Inflammatory macrophage (primary cell): ENCODE measurements at regions not wholly inside any gene's neighbourhood (a gene's known extent, or its start where the extent isn't known, plus 50 kb on each side); places are given as distances from the start of the nearest gene placed in this dataset.
A peak's percentile ranks its signal among the peaks of the same experiment; 100 is the strongest.

Experiments used
- DNase-seq, 2 donors: peaks; one replicate each; pipeline ENCODE4 v3.0.0-alpha.2; 2020 to 2022

DNA sequence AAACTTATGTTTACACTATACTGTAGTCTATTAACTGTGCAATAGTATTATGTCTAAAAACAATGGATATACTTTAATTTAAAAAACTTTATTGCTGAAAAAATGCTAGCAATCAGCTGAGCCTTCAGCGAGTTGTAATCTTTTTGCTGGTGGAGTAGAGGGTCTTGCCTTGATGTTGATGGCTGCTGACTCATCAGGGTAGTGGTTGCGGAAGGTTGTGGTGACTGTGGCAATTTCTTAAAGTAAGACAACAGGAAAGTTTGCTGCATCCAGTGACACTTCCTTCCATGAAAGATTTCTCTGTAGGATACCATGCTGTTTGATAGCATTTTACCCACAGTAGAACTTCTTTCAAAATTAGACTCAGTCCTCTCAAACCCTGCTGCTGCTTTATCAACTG, 234.7 kb upstream of the CSF3R start:
- DNase-seq = no peak

DNA sequence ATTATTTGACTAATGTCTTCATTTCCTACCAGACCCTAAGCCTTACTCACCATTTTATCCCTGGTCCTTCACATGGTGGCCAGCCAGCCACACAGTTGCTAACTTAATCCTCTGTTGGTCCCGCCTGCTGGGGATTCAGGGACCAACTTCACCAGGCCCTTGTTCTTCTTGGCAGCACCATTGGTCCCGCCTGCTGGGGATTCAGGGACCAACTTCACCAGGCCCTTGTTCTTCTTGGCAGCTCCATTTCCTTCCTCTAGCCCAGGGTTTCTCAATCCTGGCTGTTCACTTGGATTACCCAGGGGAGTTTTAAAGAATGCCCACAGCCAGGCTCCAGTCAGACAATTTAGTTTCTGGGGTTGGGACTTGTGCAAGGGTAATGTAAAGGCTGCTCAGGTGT, 233.1 kb upstream of the CSF3R start:
- DNase-seq = no peak

DNA sequence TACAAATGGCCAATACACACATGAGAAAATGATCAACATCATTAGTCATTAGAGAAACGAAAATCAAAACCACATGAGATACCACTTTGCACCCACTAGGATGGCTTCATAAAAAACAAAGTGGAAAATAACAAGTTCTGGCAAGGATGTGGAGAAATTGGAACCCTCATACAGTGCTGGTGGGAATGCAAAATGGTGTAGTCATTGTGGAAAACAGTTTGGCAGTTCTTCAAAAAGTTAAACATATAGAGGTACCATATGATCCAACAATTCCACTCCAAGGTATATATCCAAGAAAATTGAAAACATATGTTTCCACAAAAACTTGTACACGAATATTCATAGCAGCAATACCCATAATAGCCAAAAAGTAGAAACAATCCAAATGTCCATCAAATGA, 231.6 kb upstream of the CSF3R start:
- no peak for DNase-seq

DNA sequence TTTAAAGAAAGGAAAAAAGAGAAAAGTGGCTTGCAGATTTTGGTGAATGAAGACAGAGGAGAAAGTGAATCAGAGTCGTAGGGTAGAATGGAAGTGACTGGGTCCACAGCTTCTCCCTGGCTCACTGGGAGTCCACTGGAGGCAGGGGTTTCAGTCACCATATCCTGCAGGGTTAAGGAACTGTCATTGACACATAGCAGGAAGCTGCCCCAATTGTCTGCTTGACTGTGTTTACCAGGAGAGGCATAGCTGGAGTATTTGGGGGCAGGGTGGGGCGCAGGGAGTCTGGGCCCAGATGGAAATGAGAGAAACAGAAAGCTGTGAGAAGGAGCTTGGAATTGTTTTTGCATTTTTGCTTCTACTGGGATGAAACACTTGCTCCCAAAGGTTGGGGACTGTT, 228.8 kb upstream of the CSF3R start:
- DNase-seq = no peak

DNA sequence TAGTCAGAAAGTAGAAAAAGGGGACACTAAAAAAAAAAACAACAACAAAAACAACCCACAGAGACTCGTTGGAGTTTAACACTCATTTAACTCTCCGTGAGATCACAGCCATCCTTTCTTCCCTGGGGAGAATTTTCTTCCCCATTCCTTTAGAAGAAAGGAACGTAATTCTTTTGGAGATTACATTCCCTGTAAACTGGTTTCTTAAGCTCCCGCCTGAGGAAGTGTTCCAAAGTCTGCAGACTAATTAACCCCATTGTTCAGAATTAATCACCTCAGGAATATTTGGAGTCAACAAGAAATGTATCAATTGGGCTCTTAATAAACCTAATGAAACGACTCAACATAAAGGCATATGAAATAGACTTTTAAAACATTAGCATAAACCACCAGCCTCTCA, 228.2 kb upstream of the CSF3R start:
- DNase-seq = no peak

DNA sequence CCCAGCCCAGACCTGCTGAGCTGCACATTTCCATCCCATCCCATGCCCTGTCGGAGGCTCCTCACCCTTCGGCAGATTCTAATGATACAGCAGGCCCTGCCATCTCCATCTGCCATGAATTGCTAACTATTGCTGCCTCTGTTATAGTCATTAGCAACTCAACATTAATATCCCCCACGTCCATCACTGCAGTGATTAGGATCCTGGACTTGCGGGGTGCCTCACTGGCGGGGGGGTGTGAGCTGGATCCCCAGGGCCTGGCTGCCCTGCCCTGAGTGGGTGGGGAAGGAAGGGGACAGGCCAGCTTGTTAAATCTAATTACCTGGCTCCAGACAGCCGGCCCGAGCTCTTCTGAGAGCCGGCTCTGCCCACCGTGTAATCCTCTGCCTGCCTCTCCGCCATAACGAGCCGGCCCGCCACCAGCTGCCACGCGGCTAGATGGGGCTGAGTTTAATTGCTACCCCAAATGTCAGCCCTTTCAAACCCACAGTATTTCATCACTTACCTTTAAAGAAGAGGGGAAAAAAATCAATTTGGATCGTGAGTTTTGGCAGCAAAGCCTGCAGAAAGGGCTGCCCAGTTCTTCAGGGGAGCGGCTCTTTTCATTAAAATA, 227.3 kb upstream of the CSF3R start:
- DNase-seq = no peak

DNA sequence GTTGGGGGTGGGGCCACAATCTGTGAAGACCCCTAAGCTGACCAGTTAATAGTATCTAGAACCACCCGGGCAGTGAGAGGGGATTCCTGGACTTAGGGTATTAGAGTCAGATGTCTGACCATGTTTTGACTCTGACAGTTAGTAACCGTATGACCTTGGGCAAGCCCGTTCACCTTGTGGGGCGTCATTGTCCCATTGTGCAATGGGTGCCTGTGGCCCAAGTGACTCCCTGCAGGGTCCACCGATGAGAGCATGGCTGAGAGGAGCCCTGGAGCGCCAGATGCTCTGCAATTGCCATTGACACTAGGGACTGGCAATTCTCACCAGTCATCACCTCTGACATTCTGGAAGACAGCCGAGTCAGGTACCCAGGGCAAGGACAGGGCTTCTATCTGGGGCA, 225.9 kb upstream of the CSF3R start:
- DNase-seq = no peak

DNA sequence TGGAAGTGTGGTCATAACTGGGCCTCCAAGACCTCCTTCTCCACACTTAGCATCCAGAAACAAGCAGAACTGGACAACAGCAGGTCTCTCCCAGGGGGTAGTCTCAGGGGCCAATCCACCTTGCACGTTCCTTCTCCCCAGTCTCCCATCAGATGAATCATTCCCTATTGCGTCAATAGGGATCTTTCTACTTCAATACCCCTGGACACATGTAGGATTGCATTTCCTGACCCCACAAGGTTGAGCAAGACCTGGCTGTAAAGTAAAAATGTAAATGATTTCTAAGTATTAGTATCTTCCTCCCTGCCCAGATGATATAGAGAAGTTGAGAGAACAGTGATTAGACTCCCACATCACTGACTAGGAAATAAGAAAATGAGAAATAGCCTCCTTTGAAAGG, 224.5 kb upstream of the CSF3R start:
- peak in 1 of 2 donors; percentile 30 for DNase-seq

DNA sequence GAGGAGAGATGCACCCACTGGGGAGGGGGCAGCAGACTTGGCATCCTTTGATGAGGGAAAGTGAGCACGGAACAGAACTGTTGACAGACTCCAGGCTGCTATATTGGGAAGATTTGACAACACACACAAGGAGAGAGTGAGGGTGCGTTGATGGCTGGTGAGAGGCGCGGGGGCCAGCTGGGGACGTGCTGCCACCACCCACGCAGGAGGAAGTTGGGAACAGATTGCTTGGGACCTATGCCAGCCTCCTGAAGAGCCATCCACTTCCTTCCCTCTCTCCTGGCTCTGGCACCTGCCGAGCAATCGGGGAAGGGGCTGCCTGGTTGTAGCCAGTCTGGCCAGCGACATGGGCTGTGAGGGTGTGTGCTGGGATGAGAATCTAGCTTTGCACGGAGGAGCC, 223.7 kb upstream of the CSF3R start:
- DNase-seq = no peak

DNA sequence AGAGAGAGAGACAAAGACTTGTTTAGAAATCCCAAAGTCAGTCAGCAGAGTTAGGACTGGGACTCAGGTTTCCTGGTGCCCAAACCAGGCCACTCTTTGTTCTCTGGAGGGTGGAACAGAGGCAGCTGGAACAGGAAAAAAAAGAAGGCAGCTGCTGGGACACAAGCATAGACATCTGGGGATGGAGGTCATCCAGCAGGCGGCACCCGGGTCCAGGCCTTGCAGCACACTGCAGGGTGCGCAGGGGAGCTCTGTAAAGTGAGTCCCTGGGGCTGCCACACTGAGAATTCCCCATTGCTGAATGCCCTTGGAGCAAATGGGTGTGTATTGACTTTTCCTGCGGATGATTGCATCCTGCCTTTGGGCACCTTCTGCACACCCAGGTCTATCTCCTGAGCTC, 222.9 kb upstream of the CSF3R start:
- no peak for DNase-seq

DNA sequence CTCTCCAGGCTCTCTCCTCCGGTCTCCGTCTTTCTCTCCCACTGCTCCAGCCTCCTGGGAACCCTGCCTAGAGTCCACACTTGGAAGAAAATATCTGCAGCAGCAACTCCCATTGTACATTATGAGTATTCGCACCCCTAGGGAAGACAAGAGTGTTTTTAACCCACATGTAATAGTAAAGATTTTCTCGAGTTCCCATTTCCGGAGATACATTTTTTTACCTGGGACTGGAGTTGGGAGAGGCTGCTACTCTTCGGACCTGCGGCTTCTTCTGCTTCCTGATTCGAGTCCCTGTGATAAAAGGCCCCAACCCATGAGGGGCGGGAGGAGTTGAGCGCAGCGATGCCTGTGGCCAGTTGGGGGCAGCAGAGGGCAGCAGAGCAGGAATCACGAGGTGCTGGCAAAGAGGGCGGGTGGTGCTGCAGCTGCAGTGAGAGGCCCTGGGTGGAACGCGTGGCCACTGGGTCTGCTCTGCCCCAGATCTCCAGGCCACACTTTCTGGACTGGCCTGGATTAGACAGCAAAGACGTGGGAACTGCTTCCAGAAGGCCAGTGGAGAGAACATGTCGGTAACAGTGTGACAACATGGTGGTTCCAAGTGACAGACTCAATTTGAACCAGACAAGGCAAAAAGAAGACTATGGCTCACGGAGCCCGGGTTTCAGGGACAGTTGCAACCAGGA, 221.0 kb upstream of the CSF3R start:
- peak; percentile 81 to 82 for DNase-seq

DNA sequence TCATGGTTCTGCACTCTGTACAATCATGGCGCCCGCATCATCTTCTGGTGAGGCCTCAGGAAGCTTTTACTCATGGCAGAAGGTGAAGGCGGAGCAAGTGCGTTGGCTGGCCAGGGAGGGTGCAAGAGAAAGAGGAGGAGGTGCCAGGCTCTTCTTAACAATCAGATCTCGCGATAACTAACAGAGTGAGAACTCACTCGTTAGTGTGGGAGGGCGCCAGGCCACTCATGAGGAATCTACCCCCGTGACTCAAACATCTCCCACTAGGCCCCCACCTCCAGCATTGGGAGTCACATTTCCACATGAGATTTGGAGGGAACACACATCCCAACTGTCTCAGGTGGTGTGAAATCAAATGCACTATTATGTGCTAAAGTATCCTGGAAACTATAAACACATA, 220.2 kb upstream of the CSF3R start:
- no peak for DNase-seq

DNA sequence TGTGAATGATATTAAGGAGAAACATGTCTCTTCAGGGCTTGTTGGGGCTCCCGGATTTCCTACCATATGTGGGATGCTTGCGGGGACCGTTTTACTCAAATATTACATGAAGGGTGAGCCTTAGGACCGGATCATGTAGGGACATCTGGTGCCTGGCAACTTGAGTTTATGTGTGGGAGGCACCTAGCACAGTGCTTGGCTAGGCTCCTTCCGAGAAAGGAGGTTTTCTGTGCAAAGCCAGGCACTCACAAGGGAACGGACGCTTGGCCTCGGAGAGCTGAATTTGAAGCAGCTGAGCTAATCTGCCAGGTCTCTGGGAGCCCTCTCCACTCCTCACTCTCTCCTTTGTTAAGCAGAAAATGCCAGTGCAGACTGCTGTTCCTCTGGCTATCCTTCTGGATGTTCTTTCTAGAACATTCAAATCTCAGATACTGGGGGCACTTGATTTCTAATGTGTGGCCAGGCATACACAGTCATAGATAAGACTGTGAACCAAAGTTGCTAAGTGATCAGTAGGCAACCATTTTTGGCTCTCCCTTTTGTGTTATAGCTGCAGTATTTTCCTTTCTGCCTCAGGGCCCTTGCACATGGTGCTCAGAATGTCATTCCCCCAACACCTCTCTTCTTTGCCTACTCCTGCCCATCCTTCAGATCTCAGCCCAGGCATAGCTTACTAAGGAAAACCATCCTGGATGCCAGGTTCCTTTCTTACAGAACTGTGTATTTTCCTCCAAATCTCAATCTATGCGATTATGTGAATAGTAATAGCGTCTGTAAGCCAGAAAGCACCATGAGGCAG, 216.6 kb upstream of the CSF3R start:
- DNase-seq = no peak

DNA sequence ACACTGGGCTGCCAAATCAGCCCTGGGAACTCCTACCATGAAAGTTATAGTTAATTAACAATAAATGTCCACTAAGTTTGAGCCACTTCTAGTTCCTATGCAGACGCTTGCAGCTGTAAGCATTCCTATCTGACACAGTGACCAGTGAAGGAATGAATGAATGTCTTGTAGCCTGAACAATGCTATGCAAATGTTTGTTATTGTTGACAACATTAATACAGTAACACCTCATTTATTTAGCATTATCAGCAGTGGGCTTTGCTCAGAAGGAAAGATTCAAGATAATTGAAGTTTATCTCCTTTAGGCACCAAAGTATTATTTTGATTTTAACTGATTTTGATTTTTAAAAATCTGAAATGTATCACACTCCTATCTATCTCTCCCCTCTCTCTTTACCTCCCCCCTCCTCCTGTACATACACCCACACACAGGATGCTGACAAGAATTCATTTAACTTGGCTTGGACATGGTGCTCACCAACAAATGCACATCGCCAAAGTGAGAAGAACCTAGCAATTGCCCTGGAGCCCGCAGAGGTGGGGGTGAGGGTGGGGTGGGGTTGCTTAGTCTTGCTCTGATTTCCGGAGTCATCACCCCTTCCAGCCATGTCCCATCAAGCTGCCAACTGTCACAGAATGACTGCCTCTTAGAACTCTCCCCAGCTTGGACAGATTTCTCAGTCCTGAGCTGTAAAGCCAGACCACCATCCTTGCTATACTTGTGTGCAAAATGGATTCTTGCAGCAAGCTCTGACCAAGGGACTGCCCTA, 215.3 kb upstream of the CSF3R start:
- no peak for DNase-seq

DNA sequence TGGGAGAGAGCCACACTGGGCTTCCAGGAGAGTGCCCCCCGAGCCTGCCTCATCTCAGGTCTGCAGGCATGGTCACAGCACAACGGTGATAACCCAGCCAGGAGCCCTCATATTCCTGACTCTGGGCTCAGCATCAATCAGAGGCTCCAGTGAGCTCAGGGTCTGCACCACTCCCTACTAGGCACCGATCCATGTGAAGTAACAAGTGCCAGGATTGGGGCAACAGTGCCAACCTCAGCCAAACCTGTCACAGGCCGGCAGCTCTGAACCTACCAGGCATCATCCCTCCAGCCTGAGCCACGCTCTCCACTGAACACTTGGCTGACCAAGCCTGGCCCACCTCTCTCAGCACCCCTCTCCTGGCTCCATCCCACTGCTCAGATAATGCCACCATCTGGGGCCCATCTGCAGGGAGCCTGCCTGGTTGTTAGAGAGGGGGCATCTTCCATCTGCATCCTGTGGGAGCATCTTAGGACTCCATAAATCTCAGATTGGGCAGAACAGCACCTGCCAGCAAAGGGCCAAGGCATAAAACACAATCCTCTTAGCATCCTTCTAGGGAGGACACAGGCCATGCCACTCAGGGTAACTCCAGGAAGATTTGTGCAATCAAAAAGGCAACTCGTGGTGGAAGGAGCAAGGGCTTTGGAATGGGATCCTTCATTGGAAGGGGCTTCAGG, 213.7 kb upstream of the CSF3R start:
- DNase-seq = no peak

DNA sequence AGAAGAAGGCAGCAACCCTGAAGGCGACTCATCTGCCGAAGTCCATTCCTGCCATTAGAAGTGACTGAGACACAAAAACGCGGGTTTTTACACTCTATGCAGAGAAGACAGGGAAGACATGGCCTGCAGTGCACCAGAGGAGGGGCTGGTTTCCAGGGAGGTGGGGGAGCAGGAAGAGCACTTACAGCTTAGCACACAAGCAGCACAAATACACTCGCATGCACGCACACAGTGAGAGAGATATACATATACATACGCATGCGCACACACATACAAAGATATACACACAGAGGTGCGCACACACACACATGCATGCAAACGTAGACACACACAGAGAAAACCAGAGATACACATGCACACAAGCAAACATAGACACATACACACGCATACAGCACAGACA, 210.9 kb upstream of the CSF3R start:
- DNase-seq = no peak

DNA sequence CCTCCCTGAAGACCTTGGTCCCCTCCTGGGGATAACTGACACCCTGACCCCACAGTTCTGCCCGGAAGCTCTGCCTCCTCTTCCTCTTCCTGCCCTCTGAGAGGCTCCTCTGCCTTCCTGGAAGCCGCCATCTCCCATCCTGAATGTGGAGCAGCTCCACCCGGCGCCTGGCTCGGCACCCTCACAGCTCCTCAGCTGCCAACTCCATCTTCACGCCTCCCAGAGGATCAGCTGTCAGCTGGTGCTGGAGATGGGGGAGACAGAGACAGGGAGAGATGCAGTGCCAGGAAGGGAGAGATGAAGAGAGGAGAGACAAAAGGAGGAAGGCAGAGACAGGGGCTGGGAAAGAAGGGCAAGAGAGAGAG, 210.4 kb upstream of the CSF3R start:
- no peak for DNase-seq

DNA sequence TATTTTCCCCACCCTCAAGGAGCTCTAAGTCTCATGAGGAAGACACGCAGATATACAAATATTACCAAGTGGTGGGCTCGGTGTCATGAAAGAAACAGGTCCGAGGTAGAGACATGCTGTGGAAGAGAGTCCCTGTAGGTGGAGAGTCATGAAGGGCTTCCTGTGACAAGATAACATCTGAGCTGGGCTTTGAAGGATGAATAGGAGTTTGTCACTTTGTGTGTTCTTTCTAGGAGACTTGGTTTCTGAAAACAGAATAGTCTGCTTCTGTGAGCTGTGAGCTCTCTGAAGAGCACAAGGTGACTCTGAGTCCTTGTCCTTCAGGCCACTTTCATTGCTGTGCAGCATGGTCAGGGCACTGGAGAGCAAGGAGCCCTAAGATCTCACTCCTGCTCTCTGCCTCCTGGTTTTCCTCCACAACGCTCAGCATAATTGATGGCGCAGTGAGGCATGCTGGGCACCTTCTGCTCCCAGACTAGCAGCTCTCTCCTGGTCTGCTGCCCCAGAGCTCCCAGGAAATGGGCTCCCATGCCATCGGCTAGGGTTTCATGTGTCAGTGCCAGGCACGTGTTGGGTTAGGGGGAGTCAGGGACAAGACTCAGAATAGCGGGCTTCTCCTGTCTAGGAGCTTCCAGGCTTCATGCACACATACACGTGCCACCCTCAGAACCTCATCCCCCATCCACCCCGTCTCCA, 209.9 kb upstream of the CSF3R start:
- DNase-seq = no peak

DNA sequence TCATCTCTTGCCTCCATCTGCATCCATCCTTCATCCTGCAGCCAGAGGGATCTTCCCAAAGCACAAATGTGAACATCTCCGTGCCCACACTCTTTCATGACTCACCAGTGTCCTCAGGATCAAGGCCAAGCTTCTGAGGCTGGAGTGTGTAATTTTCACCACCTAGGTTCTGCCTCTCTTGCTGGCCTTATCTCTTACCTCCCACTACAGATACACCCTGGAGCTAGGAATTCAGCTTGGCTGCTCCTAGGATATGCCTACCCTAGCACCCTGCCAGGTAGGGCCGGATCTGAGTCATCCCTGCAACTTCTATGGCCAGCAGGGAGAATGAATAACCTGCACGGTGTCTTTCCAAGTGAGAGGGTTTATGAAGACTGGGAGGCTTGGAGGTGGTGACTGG, 208.7 kb upstream of the CSF3R start:
- no peak for DNase-seq

DNA sequence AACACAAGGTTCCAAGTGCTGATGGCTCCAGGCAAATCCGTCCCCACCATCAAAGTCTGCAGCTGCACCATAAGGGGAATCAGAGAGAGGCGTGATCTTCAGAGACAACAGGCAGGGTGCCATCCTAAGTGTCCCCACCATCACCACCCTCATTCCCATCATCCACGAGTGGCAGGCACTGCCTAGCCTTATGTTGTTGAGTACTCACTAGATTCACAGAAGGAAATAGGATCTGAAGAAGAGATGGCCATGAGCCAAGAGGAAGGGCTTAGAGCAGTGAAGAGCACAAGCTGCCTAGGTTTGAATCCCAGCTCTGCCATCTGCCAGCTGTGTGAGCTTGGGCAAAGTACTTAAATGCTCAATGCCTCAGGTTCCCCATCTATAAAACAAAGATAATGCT, 207.3 kb upstream of the CSF3R start:
- no peak for DNase-seq

DNA sequence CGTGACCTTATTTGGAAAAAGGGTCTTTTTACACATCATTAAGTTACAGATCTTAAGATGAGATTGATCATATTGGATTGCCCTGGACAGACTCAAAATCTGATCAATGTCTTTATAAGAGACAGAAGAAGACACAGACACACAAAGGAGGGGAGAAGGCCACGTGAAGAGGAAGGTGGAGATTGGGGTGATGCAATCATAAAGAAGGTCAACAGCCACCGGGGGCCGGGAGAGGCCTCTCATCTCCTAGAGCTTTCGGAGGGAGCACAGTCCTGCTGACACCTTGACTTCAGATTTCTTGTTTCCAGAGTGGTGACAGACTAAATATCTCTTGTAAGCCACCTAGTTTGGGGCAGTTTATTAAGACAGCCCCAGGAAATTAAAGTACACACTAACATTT, 204.6 kb upstream of the CSF3R start:
- no peak for DNase-seq

DNA sequence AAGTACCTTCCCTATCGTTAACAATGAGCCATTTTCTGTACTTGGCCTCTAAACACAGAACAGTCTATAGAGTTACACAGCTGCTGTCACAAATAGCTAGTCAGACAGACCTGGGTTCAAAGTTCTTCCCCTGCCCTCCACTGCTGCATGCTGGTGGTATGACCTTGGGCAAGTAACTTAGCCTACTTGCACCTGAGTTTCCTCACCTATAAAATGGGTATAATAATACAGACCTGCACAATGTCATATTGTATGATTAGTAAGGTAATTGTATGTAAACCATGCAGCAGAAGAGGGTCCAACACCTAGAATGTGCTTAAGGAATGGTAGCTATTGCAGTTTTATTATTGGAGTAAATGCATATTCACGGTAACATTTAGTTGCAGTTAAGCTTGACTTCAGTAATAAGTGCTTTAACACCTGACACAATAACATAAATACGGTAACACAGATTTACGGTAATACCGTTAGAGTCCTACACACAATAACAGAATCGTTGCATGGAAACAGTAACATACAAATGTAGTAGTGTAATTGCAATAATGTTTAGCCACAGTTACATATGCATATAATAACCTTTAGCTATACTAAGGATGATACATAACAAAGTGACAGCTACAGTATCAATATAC, 193.3 kb upstream of the CSF3R start:
- no peak for DNase-seq
